Natural killer cell treated with Interleukin-12 subunit alpha and Interleukin-12 subunit beta and Interleukin-15 and Interleukin-18, amount 100 ng/mL, for 72 hours (primary cell): ENCODE measurements at regions not wholly inside any gene's neighbourhood (a gene's known extent, or its start where the extent isn't known, plus 50 kb on each side); places are given as distances from the start of the nearest gene placed in this dataset.

Experiments
- ATAC-seq, 2 donors: fragments of 150-1000 bp; cut with Tn5 transposase in 1 of 2; sonication (Bioruptor Pico), chemical (Tn5 transposase) in 1 of 2; 2 replicates each; pipeline ENCODE4 v1.10.0; 2021
- DNase-seq: peaks from one replicate; pipeline ENCODE4 v3.0.0; 2022; ENCODE audit warnings: low spot score
- H3K27ac Mint-ChIP-seq, 2 donors: 1 replicate in 1 of 2; 2 replicates in 1 of 2; pipeline ENCODE4 v1.8.0; 2022; ENCODE audit warnings: mixed read lengths in 2 of 2, mild to moderate bottlenecking in 1 of 2, moderate library complexity in 1 of 2
- H3K27me3 Mint-ChIP-seq, 2 donors: 1 replicate in 1 of 2; 2 replicates in 1 of 2; pipeline ENCODE4 v1.8.0; 2022; ENCODE audit warnings: mixed read lengths in 2 of 2
- H3K36me3 Mint-ChIP-seq: one replicate; pipeline ENCODE4 v1.8.0; 2022; ENCODE audit warnings: mixed read lengths
- H3K4me1 Mint-ChIP-seq, 2 donors: 1 replicate in 1 of 2; 2 replicates in 1 of 2; pipeline ENCODE4 v1.8.0; 2022; ENCODE audit warnings: low read depth in 2 of 2, mixed read lengths in 2 of 2, mild to moderate bottlenecking in 1 of 2
- H3K4me3 Mint-ChIP-seq: one replicate; pipeline ENCODE4 v1.8.0; 2022; ENCODE audit warnings: mixed read lengths
- H3K9me3 Mint-ChIP-seq: 2 replicates; pipeline ENCODE4 v1.8.0; 2022; ENCODE audit warnings: mixed read lengths

GRCh38 chr18:24726727-24727492, 266.5 kb downstream of the HRH4 start:
- no peak for DNase-seq
- no peak overlapping the region for H3K27ac Mint-ChIP-seq
- peaks cover 6 to 21% of the 10 kb centered on the region in 2 donors for H3K27me3 Mint-ChIP-seq
- H3K4me1 Mint-ChIP-seq: no peaks in the 10 kb centered on the region
- no peaks in the 10 kb centered on the region for H3K9me3 Mint-ChIP-seq
- no peaks in the 10 kb centered on the region for H3K36me3 Mint-ChIP-seq
- ATAC-seq: no peak
- no peak overlapping the region for H3K4me3 Mint-ChIP-seq

- DNase-seq: no peak
- Mint-ChIP-seq H3K4me1 (no peaks in the 10 kb centered on the region), H3K27me3 (peaks cover 6 to 21% of the 10 kb centered on the region in 2 donors), H3K9me3 (no peaks in the 10 kb centered on the region), H3K4me3 (no peak overlapping the region), H3K36me3 (no peaks in the 10 kb centered on the region), H3K27ac (no peak overlapping the region)
- ATAC-seq: peak in 1 of 2 donors; percentile 36
Observed at GRCh38 chr18:24727685-24728084, 267.2 kb downstream of the HRH4 start.

- H3K4me1 Mint-ChIP-seq: no peaks in the 10 kb centered on the region
- ATAC-seq (no peak), DNase-seq (no peak)
- no peak overlapping the region for H3K4me3 Mint-ChIP-seq
- no peak overlapping the region for H3K27ac Mint-ChIP-seq
- H3K9me3 Mint-ChIP-seq: no peaks in the 10 kb centered on the region
- no peaks in the 10 kb centered on the region for H3K36me3 Mint-ChIP-seq
- H3K27me3 Mint-ChIP-seq: peaks cover 6 to 21% of the 10 kb centered on the region in 2 donors
Observed at GRCh38 chr18:24731158-24731557, 270.7 kb downstream of the HRH4 start.

- no peak overlapping the region for H3K4me3 Mint-ChIP-seq
- no peak for ATAC-seq
Observed at GRCh38 chr18:24731981-24732380, 271.5 kb downstream of the HRH4 start.

GRCh38 chr18:24734058-24734457, 273.6 kb downstream of the HRH4 start:
- no peaks in the 10 kb centered on the region for H3K9me3 Mint-ChIP-seq
- DNase-seq (no peak), ATAC-seq (no peak)
- H3K36me3 Mint-ChIP-seq: no peaks in the 10 kb centered on the region
- H3K27ac Mint-ChIP-seq: no peak overlapping the region
- H3K27me3 Mint-ChIP-seq: peaks cover 2 to 13% of the 10 kb centered on the region in 2 donors
- H3K4me1 Mint-ChIP-seq: no peaks in the 10 kb centered on the region
- H3K4me3 Mint-ChIP-seq: no peak overlapping the region

More at GRCh38 chr18:24731981-24732380, 271.5 kb downstream of the HRH4 start:
- H3K4me1 Mint-ChIP-seq: no peaks in the 10 kb centered on the region
- no peak for DNase-seq
- no peaks in the 10 kb centered on the region for H3K36me3 Mint-ChIP-seq
- H3K27ac Mint-ChIP-seq: no peak overlapping the region
- peaks cover 6 to 21% of the 10 kb centered on the region in 2 donors for H3K27me3 Mint-ChIP-seq
- no peaks in the 10 kb centered on the region for H3K9me3 Mint-ChIP-seq

- no peaks in the 10 kb centered on the region for H3K4me1 Mint-ChIP-seq
- DNase-seq (no peak), ATAC-seq (no peak)
- no peaks in the 10 kb centered on the region for H3K9me3 Mint-ChIP-seq
- H3K4me3 Mint-ChIP-seq: no peak overlapping the region
- peaks cover 0 to 2% of the 10 kb centered on the region in 2 donors for H3K27me3 Mint-ChIP-seq
- H3K27ac Mint-ChIP-seq: no peak overlapping the region
- H3K36me3 Mint-ChIP-seq: no peaks in the 10 kb centered on the region
Observed at GRCh38 chr18:24735624-24736231, 275.3 kb downstream of the HRH4 start.

GRCh38 chr18:24736662-24737330, 276.4 kb downstream of the HRH4 start:
- Mint-ChIP-seq H3K4me3 (no peak overlapping the region), H3K27ac (no peak overlapping the region), H3K27me3 (peaks cover 0 to 2% of the 10 kb centered on the region in 2 donors), H3K36me3 (no peaks in the 10 kb centered on the region), H3K4me1 (no peaks in the 10 kb centered on the region), H3K9me3 (no peaks in the 10 kb centered on the region)
- DNase-seq (no peak), ATAC-seq (no peak)

GRCh38 chr18:24740829-24741228, 280.4 kb downstream of the HRH4 start:
- DNase-seq (no peak), ATAC-seq (no peak)
- Mint-ChIP-seq H3K4me3 (no peak overlapping the region), H3K9me3 (no peaks in the 10 kb centered on the region), H3K27ac (no peak overlapping the region), H3K27me3 (peaks cover 0 to 5% of the 10 kb centered on the region in 2 donors), H3K4me1 (no peaks in the 10 kb centered on the region), H3K36me3 (no peaks in the 10 kb centered on the region)

GRCh38 chr18:24741321-24741720, 280.9 kb downstream of the HRH4 start:
- H3K9me3 Mint-ChIP-seq: no peaks in the 10 kb centered on the region
- no peak overlapping the region for H3K4me3 Mint-ChIP-seq
- H3K27ac Mint-ChIP-seq: no peak overlapping the region
- ATAC-seq (no peak), DNase-seq (no peak)
- no peaks in the 10 kb centered on the region for H3K36me3 Mint-ChIP-seq
- H3K4me1 Mint-ChIP-seq: no peaks in the 10 kb centered on the region
- H3K27me3 Mint-ChIP-seq: peaks cover 1 to 5% of the 10 kb centered on the region in 2 donors

GRCh38 chr18:24741965-24742724, 281.7 kb downstream of the HRH4 start:
- Mint-ChIP-seq H3K36me3 (no peaks in the 10 kb centered on the region), H3K27me3 (peaks cover 6 to 9% of the 10 kb centered on the region in 2 donors), H3K27ac (no peak overlapping the region), H3K9me3 (no peaks in the 10 kb centered on the region), H3K4me1 (no peaks in the 10 kb centered on the region), H3K4me3 (no peak overlapping the region)
- DNase-seq (no peak), ATAC-seq (no peak)

- ATAC-seq (no peak), DNase-seq (no peak)
- Mint-ChIP-seq H3K27me3 (peaks cover 12 to 17% of the 10 kb centered on the region in 2 donors), H3K27ac (no peak overlapping the region), H3K4me1 (no peaks in the 10 kb centered on the region), H3K9me3 (no peaks in the 10 kb centered on the region), H3K36me3 (no peaks in the 10 kb centered on the region), H3K4me3 (no peak overlapping the region)
Observed at GRCh38 chr18:24754583-24755253, 294.3 kb downstream of the HRH4 start.

- no peak for DNase-seq
- Mint-ChIP-seq H3K27me3 (peaks cover 15 to 20% of the 10 kb centered on the region in 2 donors), H3K36me3 (no peaks in the 10 kb centered on the region), H3K4me1 (no peaks in the 10 kb centered on the region), H3K27ac (no peak overlapping the region), H3K9me3 (no peaks in the 10 kb centered on the region), H3K4me3 (no peak overlapping the region)
- ATAC-seq: no peak
Observed at GRCh38 chr18:24756385-24756784, 295.9 kb downstream of the HRH4 start.

GRCh38 chr18:24757134-24757533, 296.7 kb downstream of the HRH4 start:
- Mint-ChIP-seq H3K4me1 (no peaks in the 10 kb centered on the region), H3K36me3 (peaks cover 6% of the 10 kb centered on the region), H3K9me3 (peaks cover 3% of the 10 kb centered on the region), H3K27ac (no peak overlapping the region), H3K4me3 (no peak overlapping the region), H3K27me3 (peaks cover 20 to 27% of the 10 kb centered on the region in 2 donors)
- no peak for ATAC-seq
- DNase-seq: no peak
